DND-41 (cell line): ENCODE measurements at regions not wholly inside any gene's neighbourhood (a gene's known extent, or its start where the extent isn't known, plus 50 kb on each side); places are given as distances from the start of the nearest gene placed in this dataset.

Experiments used
- CTCF ChIP-seq: IDR thresholded peaks from 2 replicates; pipeline ENCODE4 v1.5.1; 2012; ENCODE audit warnings: borderline replicate concordance, low read length, moderate library complexity, mild to moderate bottlenecking; ENCODE audit not compliant: poor library complexity, severe bottlenecking; ENCODE audit errors: extremely low read depth
- EZH2 ChIP-seq: IDR thresholded peaks from 3 replicates; pipeline ENCODE4 v1.6.1; 2012; ENCODE audit warnings: borderline replicate concordance, low read depth, mild to moderate bottlenecking, moderate library complexity, low read length, inconsistent platforms; ENCODE audit not compliant: severe bottlenecking

- TF ChIP-seq CTCF (no peak), EZH2 (no peak)
Measured at GRCh38 chr1:59040486-59040885, 256.4 kb upstream of the FGGY start.
